NK-92 treated with Interleukin-12 subunit alpha and Interleukin-12 subunit beta, amount 100 ng/mL, for 24 hours (cell line): ENCODE measurements at regions not wholly inside any gene's neighbourhood (a gene's known extent, or its start where the extent isn't known, plus 50 kb on each side); places are given as distances from the start of the nearest gene placed in this dataset.
"Not testable (repeated sequence)": the region's sequence is repeated elsewhere in the genome, so short reads cannot be mapped to it uniquely, and the experiment has no call there.

Experiments
- DNase-seq: peaks from one replicate; lab custom pipeline; 2025; lab: John Stamatoyannopoulos, UW

DNA sequence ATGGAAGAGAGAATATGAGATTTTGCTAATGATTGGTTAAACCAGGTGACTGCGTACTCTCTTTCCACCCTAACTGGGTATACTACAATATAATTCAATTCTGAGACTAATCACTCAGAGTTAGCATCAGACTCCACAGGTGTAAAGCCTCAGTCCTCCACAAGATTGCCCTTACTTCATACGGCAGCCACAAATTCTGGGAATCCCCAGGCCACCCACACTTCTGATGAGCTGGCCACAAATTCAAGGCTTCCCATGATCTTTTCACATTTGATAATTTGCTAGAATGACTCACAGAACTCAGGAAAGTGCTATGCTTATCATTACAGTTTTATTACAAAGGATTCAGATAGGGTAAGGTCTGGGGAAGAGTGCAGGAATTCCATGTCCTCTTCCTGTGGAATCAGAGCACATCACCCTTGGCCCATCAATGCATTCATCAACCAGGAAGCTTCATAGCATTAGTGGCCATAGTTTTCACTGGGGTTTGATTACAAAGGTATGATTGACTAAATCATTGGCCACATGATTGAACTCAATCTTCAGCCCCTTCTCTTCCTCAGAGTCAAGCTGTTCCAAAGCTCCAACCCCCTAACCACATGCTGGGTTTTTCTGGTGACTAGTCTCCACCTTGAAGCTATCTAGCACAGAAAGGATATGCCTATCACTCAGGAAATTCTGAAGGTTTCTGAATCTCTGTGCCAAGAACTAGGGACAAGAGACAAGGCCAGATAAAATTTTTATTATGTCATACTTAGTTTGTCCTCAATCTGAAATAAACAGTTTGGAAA lies 131.7 kb downstream of the HHIPL2 start:
- DNase-seq, result no peak

DNA sequence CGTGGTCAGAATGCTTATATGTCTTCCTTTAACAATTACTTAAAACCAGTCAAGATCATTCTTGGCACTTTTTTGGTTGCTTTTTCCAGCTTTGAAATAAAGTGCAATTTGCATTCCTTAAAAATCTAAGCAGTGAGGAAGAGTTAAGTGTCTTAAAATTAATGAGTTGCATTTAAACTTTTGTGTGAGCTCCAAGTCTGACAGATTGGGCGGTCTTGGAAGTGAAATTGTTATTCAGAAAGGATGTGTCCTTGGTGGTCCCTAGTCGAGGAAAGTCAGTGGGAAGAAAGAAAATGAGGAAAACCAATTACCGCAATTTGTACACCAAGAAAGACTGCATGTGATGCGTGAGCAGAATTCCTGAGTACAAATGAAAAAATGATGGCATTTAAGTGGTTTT lies 132.5 kb downstream of the HHIPL2 start:
- DNase-seq, result no peak

DNA sequence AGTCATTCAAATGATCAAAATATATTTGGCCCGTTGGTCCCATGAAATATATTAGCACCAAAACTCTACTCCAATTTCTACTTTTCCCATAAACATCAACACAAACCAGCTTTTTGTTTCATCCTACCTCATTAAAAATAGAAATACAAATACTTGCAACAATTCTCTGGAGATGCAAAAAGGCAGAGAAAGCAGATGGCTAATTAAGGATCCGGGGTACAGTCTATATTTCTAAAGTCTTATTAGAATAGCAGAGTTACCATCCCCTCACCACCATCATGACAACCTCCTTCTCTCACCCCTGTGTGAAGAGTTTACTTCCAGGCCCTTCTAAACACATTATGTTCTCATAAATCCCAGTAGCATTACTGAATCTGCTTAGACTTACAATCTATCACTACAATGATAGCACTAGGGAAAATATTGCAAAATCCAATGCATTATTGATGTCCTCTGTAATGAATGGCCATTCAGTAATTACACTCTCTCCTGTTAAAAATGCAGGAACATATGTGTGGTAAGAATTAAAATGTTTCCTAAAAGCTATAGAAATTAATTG lies 133.8 kb downstream of the HHIPL2 start:
- DNase-seq, result no peak

DNA sequence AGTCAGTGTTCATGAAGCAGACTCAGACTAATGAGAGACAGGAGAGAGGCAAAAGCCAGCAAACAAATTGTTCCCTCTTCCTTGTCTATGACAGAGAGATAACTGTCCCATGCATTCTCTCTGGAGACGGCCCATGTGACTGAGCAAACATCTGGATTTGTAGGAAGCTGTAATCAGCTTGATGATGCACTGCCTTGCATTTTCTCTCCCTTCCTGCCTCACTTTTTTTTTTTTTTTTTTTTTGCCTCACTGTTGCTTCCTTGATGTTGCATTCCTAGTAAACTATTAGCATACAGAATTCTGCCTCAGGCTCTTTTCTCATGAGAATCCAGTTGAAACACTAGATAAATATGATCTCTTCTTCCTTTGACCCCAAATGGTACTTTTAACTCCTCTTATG lies 134.5 kb downstream of the HHIPL2 start:
- no peak for DNase-seq

DNA sequence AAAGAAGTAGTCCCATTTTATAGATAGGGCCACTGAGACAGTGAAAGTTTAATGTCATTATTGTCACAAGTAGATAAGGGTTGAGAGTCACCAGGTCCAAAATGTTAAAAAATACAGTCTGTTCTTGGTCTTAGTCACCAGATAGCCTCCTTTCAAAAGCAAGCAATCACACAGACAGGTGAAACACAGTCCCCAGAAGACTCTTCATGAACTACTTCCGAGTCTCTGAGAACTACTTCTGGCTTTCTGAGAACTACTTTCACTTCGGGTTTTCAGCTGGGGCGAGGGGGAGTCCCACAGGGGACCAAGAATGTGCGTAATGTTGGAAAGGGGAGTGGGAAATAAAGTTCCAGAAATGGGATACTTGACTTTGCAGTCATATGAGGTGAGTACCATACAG lies 143.2 kb downstream of the HHIPL2 start:
- DNase-seq, result no peak

DNA sequence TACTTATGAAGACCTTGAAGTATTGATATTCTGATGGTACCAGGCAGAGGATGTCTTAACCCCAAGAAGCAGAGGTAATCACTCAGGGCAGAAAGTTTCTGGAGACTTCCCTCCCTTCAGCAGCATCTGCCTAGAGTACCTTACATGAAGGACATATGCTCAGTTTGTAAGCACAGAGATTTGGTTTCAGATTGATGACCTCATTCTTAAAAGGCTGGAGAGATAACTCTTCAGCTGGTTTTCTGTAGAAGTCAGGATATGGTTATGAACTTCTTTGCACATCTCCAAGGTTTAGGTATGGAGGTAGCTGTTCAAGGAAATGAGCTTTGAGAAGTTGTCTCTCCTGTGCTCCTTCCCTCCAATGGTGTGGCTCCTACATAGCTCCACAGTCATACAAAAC lies 148.7 kb downstream of the HHIPL2 start:
- DNase-seq, result no peak

DNA sequence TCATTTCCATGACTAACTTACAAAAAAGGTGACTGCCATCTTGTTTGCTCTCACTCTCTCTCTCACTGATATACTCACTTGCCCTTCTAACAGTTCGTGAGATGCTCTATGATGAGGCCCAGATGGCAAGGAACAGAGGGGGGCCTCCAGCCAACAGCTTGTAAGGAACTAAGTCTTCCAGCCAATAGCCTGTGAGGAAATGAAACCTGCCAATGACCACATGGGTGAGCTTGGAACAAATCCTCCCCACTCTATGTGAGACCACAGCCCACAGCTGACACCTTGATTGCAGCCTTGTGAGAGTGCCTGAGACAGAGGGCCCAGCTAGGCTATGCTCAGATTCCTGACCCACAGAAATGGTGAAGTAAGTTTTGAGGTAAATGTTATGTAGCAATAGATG lies 153.7 kb downstream of the HHIPL2 start:
- DNase-seq, result no peak

DNA sequence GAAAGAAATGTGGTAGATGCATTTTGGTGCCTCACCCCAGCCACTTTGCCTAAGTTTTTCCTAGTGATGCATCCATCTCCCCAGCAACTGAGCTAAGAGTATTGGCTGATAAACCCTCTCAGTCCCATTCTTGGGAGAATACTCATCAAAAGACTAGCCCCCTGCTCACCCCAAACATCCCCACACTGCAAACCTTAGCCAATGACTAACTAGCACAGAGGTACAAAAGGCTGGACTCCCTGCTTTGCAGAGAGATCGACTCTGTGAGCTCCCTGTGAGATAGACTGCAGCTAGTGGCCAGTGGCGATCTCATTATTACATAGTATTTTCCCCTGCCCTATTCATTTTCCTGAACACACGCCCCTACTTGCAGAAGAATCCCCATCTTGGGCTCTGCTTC lies 155.3 kb downstream of the HHIPL2 start:
- DNase-seq, result no peak

DNA sequence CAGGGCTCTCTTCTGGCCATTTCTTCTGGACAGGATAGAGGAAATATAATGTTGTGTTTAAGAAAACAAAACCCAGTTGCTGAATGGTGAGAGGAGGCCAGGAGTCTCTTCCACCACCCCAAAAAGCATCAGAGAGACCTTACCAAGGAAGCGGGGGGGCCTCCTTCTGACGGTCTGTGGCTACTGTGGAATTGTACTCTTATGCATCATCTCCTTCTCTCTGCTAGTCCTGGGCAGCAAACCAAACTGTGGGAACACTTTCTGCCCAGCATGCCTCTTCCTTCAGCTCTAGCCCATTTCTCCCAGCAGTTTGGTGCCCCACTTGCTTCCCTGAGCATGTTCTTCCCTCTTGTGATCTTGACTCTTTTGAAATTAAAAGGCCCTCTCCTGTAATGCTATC lies 157.7 kb downstream of the HHIPL2 start:
- no peak for DNase-seq

DNA sequence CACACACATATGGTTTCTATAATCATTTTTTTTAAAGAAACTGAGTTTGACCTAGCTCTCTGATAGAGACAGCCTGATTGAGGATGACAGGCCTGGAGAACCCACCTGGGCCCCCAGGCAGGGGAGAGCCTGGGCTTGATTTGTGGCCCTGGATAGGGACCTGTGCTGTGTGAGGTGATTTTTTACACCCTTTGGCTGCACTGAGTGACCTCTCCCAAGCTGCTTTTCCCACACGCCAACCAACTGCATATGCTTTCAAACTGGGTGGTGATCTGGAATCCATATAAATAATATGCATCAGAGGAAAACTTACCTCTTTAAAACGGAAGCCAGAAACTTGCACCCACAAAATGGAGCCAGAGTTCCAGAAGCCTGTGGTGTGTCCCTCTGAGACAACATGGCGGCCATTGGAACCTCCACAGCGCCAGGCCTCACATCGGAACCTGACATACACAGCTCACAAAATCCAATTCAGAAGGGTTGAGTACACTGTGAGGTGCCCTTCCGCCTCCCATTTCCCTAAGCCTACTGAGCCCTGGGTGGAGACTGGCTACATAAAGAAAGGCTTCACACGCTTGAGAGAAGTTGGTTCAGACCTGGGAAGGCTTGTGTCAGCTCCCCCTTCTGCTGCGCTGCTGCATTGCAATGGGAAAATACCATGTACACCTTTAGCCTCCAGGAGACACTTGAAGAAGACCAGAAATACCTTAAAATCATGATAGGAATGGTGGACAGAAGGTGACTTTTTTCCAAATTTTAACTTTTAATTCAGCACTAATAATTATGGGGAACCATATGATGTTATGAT lies 160.7 kb downstream of the HHIPL2 start:
- no peak for DNase-seq

DNA sequence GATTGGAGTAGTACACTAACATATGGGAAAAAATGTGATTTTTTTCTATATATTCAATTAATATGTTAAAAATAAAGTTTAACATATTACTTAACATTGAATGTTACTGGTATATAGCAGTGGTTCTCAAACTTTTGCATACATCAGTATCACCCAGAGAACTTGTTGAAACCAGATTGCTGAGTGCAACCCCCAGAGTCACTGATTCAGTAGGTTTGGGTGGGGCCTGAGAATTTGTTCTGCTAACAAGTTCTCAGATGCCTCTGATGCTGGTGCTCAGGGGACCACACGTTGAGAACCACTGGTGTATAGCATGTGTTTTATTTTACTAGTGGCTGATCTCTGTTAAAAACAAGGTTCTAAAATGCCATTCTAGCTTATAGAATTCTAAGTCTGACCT lies 161.9 kb downstream of the HHIPL2 start:
- DNase-seq, result no peak

DNA sequence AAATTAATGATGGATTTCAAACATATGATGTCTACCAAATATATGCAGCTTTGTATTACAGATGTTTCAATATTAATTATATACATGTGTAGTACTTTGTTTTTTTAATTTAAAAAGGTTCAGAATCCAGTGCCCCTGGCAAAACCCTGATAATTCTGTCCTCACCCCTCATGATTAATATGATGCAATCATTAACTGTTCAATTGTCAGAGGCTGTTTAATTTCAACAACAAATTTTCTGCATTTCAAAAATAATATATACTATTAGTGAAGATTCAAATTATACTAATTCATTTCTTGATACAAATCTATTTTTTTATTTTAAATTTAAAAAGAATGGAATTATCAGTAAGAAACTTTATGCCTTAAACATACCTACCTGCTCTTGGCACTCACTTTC lies 162.6 kb downstream of the HHIPL2 start:
- DNase-seq, result no peak

DNA sequence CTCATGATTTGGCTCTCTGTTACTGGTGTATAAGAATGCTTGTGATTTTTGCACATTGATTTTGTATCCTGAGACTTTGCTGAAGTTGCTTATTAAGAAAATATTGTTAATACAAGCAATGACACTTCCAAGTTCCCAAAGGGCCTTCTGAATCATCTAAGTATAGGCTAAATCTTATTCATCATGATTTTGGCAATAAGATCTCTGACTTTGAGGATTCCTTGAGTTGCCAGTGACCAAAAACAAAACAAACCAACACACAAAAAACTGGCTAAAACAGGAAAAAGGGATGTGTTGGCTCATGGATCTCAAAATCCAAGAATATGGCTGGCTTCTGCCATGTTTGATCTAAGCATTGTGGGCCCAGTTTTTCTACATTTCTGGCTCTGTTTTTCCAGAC lies 163.4 kb downstream of the HHIPL2 start:
- no peak for DNase-seq

DNA sequence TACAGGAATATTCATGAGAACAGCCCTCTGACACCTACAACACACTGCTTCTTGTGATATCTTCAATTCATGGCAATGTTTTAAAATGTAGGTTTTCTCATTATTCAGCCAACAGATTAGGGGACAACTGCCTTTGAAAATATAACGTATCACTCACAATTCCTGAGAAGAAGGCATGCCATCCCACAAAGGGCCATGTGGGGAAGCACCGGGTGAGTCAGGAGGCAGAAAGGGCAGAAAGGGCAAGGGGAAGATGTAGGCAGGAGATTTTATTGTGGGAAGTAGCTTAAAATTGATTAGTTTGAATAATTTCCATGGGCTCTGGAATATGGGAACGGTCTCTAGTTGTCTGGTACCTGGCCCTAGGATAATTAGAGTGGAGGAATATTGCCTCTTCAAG lies 165.7 kb downstream of the HHIPL2 start:
- DNase-seq, result no peak

DNA sequence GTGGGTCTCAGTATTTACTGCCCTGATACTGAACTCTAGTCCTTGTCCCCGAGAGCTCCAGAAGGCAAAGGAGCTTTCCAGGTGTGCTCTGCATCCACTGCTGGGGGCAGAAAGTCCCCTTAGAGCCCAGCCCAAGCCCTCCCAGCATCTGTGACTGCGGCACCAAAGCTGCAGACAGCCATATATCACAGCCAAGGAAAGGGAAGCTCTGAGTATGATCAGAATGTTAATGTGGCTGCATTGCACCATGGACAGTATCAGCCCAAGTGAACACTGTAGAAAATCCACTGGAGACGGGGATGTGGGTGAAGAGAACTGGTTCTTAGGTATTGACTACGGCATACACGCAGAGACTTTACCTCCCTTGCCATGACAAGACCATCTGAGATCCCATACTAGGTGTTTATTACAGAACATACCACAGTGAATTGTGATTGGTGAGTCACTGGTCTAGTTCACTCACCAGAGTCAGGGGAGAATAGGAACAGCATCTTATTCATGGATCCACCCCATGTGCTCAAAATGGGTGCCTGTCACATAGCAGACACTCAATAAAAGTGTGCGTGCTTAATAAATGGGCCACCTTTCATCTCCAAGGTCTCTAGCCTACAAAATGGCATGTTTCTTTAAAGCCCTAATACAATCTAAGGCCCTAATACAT lies 170.3 kb downstream of the HHIPL2 start:
- no peak for DNase-seq

DNA sequence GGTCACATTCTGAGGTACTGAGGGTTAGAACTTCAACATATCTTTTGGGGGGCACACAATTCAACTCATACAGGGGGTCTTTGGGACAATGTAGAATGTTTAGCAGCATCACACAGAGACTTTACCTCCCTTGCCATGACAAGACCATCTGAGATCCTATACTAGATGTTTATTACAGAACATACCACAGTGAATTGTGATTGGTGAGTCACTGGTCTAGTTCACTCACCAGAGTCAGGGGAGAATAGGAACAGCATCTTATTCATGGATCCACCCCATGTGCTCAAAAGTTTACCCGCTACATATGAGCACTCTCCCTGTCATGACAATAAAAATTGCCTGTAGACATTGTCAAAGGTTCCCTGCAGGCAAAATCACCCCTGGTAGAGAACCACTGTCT lies 171.1 kb downstream of the HHIPL2 start:
- DNase-seq, result not testable (repeated sequence)

DNA sequence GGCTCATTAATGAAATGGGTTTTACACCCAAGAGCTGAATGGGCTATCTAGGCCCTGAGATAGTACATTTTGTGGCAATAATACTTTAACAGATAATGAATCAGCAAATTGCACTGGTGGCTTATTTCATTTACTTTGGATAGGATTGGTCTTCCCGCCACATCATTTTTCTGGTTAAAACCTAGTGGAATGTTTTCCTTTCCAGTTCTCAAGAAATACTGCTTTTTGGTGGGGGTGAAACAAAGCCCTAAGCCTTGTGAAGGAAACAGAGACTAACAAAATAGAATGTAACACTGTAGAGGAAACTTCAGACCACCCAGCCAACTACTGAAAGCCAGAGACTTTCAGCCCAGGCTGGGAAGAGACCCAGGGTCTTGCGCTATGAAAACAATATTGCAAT lies 172.2 kb downstream of the HHIPL2 start:
- no peak for DNase-seq

DNA sequence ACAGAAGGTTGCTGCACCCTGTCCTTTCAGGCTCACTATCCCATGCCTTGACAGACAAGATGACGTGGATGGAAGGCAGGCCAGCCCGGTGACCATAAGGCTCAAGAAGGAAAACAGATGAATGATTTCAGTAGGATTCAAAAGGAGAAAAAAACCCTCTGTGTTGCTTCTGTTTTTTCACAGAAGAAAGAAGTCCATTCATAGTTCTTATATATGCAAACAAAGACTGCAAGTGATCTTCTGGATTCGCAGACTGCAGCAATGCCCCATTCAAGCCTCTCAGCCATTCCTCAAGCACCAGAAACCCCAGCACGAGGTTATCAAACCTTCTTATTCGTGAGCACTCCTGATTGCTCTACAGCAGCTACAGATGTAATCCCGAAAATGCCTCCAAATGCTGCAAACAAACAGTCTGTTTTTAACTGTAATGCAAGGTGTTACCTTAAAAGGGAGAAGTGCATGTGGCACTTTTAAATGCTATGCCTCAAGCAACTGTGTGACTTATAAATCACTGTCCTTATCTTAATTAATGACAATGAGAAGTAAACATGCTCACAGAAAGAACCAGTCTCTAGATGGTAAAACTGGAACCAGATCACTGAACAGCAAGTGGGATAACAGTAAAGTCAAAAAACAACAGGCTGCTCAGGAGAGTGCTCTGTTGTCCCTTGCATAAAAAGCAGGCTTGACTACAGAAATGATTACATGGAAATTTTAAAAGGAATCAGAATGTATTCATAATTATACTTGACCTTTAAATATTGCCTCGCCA lies 173.9 kb downstream of the HHIPL2 start:
- DNase-seq, result no peak

DNA sequence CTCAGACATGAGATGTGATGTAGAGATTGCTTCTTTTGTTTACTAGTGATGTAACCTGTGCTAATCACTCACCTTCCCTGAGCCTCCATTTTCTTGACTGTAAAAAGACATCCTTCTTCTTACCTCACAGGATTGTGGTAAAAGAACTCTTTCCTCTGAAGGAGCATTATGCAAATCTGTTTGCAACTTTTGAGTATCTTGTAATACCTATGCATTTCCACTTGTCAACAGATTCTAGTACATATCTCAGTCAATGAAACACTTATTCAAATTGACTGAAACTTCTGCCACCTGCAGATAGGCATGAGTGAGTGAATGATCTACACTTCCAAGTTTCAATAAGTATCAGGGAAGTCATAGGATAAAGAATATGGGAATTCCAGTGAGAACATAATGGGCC lies 174.7 kb downstream of the HHIPL2 start:
- DNase-seq, result no peak

DNA sequence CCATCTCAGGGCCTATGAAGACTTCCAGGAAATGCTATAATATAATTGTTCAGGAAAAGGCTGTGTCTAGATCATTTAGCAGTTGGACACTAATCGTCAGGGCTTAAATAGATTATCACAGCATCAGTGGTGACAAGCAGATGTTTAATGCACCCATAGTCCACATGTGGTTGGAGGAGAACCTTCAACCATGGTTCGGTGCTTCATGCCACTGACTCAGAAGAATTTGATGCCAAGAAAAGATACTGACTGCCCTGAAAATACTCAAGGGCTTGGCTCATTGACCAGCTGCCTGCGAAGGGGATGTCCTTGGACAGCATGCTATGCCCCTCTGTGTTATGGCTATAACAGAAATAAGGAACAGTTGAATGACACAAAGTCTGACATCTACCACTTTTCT lies 175.7 kb downstream of the HHIPL2 start:
- DNase-seq, result no peak

DNA sequence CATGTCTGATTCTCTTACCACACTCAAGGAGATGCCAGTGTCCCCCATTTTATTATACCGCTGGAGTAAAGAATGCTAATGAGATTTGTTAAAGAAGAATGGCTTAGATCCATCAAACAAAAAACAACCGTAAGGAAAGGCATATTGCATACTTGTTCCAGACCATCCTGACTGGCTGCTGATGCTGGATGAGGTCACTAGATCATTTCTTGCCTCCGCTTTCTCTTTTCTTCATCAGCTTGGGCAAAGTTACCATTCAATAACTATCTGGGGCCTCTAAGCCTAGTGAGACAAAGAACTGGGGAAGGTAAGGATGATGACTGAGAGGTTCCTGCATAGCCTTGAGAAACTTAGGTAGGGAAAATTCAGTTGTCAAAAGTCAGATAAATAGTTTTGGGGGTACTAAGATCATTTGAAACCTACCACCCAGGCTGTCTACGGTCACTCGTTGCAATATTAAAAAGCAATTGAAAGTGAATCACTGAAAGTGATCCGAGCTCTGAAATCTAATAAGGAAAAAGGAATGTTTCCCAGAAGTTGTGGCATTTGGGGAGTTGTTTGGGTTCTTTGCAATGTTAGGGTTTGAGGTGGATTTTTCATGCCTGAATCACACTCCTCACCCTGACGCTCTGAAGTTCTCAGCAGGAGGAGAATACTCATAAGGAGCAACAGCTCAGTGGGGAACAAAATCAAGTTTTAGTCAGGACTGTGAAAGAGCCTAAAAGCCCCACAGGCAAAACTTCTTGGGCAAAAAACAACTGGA lies 176.8 kb downstream of the HHIPL2 start:
- no peak for DNase-seq
